Progenitor cell of endocrine pancreas (in vitro differentiated cells): ENCODE measurements at regions not wholly inside any gene's neighbourhood (a gene's known extent, or its start where the extent isn't known, plus 50 kb on each side); places are given as distances from the start of the nearest gene placed in this dataset.
"Not testable (repeated sequence)": the region's sequence is repeated elsewhere in the genome, so short reads cannot be mapped to it uniquely, and the experiment has no call there.

Experiments used
- DNase-seq: peaks from one replicate; pipeline ENCODE4 v3.0.0; 2021; ENCODE audit warnings: low spot score; ENCODE audit not compliant: unreplicated experiment
- H3K27ac Mint-ChIP-seq: 2 replicates; pipeline ENCODE4 v1.8.0; 2021; ENCODE audit warnings: mild to moderate bottlenecking, moderate library complexity, mixed read lengths
- H3K27me3 Mint-ChIP-seq: 2 replicates; pipeline ENCODE4 v1.8.0; 2021; ENCODE audit warnings: mixed read lengths
- H3K36me3 Mint-ChIP-seq: 2 replicates; pipeline ENCODE4 v1.8.0; 2022; ENCODE audit warnings: mixed read lengths; ENCODE audit not compliant: insufficient read depth
- H3K4me1 Mint-ChIP-seq: 2 replicates; pipeline ENCODE4 v1.8.0; 2021; ENCODE audit warnings: low read depth, mixed read lengths
- H3K4me3 Mint-ChIP-seq: 2 replicates; pipeline ENCODE4 v1.8.0; 2021; ENCODE audit warnings: low read depth, mild to moderate bottlenecking, moderate library complexity, mixed read lengths
- H3K9me3 Mint-ChIP-seq: 2 replicates; pipeline ENCODE4 v1.8.0; 2021; ENCODE audit warnings: low read depth, mixed read lengths
- TF ChIP-seq, protein P1 (sequence below): fragments of 200-600 bp; sonication (generic); IDR thresholded peaks from one replicate; pipeline ENCODE4 v1.5.0; 2021; ENCODE audit warnings: antibody characterized with exemption, mild to moderate bottlenecking; ENCODE audit not compliant: unreplicated experiment

DNA sequence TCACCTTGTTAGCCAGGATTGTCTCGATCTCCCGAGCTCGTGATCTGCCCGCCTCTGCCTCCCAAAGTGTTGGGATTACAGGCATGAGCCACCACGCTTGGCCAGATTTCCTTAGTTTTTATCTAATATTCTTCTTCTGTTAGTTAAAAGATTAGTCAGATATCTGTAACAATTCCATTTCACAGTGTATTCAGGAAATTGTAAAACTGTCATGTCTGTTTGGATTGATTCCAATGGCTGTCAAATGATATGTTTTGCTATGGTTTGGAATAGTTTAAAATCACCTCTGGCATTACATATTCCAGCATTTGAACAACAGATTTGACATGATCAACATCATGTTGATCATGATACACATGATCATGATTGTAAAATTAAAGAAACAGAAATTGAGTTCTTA lies 193.6 kb upstream of the DAB2 start:
- H3K9me3 Mint-ChIP-seq, result no peaks in the 10 kb centered on the region
- H3K27ac Mint-ChIP-seq, result no peak overlapping the region
- TF ChIP-seq, protein P1, sequence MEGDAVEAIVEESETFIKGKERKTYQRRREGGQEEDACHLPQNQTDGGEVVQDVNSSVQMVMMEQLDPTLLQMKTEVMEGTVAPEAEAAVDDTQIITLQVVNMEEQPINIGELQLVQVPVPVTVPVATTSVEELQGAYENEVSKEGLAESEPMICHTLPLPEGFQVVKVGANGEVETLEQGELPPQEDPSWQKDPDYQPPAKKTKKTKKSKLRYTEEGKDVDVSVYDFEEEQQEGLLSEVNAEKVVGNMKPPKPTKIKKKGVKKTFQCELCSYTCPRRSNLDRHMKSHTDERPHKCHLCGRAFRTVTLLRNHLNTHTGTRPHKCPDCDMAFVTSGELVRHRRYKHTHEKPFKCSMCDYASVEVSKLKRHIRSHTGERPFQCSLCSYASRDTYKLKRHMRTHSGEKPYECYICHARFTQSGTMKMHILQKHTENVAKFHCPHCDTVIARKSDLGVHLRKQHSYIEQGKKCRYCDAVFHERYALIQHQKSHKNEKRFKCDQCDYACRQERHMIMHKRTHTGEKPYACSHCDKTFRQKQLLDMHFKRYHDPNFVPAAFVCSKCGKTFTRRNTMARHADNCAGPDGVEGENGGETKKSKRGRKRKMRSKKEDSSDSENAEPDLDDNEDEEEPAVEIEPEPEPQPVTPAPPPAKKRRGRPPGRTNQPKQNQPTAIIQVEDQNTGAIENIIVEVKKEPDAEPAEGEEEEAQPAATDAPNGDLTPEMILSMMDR, result no peak
- no peak overlapping the region for H3K4me3 Mint-ChIP-seq
- no peaks in the 10 kb centered on the region for H3K36me3 Mint-ChIP-seq
- peaks cover under 1% of the 10 kb centered on the region for H3K4me1 Mint-ChIP-seq
- no peaks in the 10 kb centered on the region for H3K27me3 Mint-ChIP-seq
- DNase-seq, result no peak

DNA sequence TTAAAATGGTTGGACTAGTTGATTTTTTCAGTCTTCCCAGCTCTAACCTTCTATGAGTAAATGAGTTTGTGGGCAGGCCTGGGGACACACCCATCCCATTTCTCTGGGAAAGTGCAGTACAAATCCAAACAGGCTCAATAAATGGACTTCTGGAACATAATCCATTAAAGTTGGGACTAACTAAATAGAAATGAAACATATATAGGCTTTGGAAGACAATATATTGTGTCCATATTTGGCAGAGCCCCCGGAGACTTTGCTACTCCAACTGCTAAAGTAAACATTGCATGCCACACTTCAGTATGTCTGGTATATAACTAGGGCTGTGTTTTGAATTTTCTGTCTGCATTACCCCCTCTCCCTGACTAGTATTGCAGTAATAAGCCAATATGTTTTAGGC lies 191.4 kb upstream of the DAB2 start:
- Mint-ChIP-seq H3K27me3 (no peaks in the 10 kb centered on the region), H3K9me3 (no peaks in the 10 kb centered on the region), H3K36me3 (no peaks in the 10 kb centered on the region), H3K27ac (no peak overlapping the region), H3K4me3 (no peak overlapping the region), H3K4me1 (peaks cover 4% of the 10 kb centered on the region)
- TF ChIP-seq, protein P1, result no peak
- DNase-seq, result no peak

DNA sequence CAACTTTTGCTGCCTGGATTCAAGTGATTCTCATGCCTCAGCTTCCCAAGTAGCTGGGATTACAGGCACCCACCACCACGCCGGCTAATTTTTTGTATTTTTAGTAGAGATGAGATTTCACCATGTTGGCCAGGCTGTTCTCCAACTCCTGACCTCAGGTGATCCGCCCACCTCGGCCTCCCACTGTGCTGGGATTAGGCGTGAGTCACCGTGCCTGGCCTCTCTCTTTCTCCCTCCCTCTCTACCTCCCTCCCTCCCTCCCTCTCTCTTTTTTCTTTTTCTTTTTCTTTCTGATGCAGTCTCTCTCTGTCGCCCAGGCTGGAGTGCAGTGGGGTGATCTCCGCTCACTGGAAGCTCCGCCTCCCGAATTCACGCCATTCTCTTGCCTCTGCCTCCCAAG lies 186.3 kb upstream of the DAB2 start:
- not testable (repeated sequence) for DNase-seq, H3K36me3 Mint-ChIP-seq, H3K27me3 Mint-ChIP-seq, H3K4me3 Mint-ChIP-seq, H3K4me1 Mint-ChIP-seq, H3K27ac Mint-ChIP-seq, H3K9me3 Mint-ChIP-seq

DNA sequence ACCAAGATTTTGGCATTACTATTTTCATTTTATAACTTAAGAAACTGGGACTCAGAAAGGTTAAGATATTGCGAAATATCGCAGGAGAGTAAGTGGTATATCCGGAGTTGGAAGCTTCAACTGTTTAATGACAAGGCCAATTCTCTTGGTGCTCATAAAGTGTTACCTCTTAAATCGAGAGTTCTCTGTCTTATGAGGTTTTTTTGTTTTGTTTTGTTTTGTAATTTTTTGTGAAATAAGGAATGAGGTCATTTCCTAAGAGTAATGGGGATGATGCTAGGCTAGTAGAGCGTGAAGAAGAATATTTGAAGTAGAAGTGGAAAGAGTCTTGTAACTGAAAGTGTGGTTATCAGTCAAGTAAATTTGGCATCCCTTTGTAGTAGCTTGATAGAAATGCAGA lies 183.2 kb upstream of the DAB2 start:
- H3K9me3 Mint-ChIP-seq, result peaks cover 6% of the 10 kb centered on the region
- TF ChIP-seq, protein P1, result no peak
- no peaks in the 10 kb centered on the region for H3K36me3 Mint-ChIP-seq
- H3K4me3 Mint-ChIP-seq, result no peak overlapping the region
- H3K4me1 Mint-ChIP-seq, result peaks cover 4% of the 10 kb centered on the region
- DNase-seq, result no peak
- H3K27ac Mint-ChIP-seq, result no peak overlapping the region
- no peaks in the 10 kb centered on the region for H3K27me3 Mint-ChIP-seq

DNA sequence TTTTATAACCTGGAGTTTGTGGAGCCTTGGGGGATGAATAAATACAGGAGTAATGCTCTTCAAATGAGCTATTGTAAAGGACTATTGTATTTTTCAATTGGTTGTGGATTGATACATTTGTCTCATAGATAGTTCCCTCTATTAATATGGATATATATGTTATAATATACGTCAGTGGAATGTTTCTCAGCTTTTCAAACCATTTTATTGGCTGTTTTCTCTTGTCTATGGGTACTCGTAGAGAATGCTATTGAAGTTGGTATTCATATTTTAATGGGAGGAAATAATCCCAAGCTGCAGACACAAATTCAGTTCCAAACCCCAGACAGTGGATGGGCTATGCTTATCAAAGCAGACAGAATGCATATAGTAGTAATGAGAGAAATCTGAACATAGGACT lies 181.8 kb upstream of the DAB2 start:
- H3K27ac Mint-ChIP-seq, result no peak overlapping the region

More for the DNA sequence above, 181.8 kb upstream of the DAB2 start:
- TF ChIP-seq, protein P1, result no peak
- Mint-ChIP-seq H3K4me1 (peaks cover 4% of the 10 kb centered on the region), H3K36me3 (no peaks in the 10 kb centered on the region), H3K9me3 (peaks cover 6% of the 10 kb centered on the region), H3K27me3 (no peaks in the 10 kb centered on the region), H3K4me3 (no peak overlapping the region)
- DNase-seq, result no peak
